ENCODE measurements at regions not wholly inside any gene's neighbourhood (a gene's known extent, or its start where the extent isn't known, plus 50 kb on each side); places are given as distances from the start of the nearest gene placed in this dataset.
"Not testable (repeated sequence)": the region's sequence is repeated elsewhere in the genome, so short reads cannot be mapped to it uniquely, and the experiment has no call there.

DNA sequence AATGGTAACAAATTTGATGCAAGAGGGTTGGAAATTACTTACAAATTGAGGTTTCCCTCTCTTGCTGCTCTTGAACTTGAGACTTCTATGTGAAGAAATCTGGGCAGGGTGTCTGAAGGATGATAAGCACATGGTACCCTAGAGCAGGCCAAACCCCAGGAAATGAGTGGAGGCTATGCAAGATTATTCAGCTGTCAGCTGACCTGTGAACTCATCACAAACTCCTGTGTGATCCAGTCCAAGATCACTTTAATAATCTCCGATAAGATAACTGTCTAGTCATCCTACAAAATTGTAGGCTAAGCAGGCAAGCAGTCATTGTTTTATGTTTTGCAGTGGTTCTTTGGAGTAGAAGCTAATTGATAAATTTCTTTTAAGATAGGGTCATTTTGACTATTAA, 213.1 kb downstream of the BTBD3 start:
- DNase-seq = no peak

DNA sequence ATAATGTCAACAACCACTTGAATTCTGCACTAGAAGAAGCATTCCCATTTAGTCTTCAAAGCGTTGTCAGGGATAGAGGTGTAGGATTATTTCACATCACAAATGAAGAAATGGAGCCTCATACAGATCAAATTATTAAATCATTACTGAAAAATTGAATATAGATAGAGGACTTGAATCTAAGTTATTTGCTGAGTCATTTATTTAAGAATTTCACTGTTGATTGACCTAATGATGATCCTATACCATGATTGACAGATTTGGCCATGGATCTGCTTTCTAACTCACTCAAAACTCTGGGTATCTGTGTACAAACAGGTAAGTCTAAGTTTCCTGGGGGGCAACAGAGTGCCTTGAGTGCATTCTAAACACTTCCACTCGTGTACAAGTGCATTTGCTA, 215.9 kb downstream of the BTBD3 start:
- DNase-seq = no peak

DNA sequence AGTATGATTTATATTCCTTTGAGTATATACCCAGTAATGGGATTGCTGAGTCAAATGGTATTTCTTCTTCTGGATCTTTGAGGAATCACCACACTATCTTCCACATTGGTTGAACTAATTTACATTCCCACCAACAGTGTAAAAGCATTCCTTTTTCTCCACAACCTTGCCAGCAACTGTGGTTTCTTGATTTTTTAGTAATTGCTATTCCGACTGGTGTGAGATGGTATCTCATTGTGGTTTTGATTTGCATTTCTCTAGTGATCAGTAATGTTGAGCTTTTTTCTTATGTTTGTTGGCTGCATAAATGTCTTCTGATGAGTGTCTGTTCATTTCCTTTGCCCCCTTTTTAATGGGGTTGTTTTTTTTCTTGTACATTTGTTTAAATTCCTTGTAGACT, 228.3 kb downstream of the BTBD3 start:
- not testable (repeated sequence) for DNase-seq

DNA sequence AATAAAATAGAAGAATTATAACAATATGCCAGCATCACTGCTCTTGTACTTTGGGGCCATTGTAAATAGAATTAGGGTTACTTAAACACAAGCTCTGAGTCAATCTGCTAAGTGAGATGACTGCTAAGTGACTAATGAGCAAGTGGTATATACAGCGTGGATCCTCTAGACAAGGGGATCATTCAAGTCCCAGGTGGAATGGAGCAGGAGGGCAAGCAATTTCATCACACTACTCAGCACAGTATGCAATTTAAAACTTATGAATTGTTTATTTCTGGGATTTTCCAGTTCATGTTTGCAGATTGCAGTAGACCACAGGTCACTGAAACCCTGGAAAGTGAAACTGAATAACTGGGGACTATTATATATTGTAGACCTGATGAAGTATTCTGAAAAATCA, 235.3 kb downstream of the BTBD3 start:
- no peak for DNase-seq

DNA sequence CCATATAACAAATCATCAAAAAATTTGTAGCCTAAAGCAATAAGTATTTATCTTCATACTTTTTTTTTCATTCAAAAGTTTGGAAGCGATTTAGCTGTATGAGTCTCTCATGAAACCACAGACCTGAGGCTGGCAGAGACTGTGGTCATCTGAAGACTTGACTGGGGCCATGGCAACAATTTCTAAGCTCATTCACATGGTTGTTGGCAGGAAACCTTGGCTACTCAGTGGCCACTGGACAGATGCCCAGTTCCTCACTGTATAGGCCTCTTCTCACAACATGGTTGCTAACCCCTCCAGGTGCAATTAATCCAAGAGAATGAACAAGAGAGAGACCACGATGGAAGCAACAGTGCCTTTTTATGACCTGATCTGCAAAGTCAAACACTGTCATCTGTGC, 235.9 kb downstream of the BTBD3 start:
- no peak for DNase-seq

DNA sequence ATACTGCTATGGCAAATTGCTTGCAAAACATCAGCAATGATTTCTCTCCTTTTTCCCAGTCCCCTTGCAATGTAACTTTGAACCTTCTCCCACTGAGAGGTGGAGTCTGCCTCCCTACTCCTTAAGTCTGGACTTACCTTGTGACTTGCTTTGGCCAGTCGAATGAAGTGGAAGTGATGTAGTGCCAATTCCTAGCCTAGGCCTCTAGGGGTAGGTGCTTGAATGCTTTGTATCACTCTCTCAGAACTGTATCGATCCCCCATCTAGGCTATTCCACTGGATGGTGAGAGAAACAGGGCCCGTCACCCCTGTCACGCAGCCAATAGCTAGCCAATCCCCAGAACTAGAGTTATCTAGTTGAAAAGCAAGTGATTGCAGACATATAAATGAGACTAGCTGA, 238.6 kb downstream of the BTBD3 start:
- no peak for DNase-seq

DNA sequence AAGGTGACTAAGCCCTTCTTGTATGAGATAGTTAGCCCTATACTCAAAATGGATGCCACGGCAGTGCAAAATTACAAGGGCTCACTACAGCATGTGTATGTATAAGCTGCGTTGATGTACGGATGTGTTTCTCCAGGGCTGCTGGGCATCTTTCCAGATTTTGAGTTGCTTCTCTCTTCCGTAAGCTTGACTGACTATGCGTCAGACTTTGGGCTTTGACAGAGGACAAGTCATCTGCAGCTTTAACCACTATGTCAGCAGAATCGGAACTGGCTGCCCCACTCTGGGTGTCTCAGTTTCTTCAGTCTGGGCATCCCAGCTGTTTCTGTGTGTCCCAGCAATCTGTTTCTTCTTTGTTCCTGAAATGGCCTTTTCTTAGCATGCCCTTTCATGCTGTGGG, 241.6 kb downstream of the BTBD3 start:
- DNase-seq = no peak

DNA sequence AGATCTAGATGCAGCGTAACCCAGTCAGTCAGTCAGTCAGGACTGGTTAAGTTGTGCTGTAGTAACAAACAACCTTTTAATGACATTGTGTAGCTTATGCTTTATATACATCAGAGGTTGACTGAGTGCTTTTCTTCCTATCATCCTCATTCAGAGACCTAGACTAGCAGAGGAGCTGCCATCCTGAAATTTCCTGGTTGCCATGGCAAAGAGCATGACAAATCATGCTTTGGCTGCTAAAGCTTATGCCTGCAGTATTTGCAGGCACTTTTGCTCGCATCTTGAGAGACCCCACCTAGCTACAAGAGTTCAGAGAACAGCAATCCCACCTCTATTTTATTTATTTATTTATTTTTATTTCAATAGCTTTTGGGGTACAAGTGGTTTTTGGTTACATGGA, 244.0 kb downstream of the BTBD3 start:
- DNase-seq = no peak

DNA sequence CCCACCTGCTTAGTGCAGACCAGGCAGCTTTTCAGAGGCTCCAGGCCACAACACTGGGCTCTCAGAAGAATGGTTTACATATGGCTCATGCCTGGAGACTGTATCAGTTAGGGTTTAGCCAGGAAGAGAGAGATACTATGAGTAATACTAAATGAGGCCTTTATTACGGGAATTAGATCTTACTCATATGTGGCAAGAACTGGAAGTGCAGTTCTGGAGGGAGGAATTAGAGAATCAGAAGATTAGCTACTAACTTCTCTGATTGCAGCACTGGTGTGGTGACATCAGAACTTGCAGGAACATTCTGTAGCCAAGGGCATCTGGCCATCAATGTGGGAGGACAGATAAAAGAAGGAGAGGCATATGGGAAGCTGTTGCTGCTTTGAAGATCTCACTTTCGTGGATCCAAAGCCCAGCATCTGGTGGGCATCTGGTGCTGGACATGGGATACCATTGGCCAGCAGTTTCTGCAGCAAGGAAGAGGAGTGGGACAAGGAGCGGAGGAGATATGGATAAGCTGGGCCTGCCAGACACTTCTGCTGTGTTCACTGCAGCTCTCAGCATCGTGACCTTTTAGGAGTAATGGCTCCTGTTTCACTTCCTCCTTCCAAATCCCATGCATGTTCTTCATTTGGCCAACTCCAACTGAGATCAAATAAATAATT, 248.5 kb downstream of the BTBD3 start:
- no peak for DNase-seq

DNA sequence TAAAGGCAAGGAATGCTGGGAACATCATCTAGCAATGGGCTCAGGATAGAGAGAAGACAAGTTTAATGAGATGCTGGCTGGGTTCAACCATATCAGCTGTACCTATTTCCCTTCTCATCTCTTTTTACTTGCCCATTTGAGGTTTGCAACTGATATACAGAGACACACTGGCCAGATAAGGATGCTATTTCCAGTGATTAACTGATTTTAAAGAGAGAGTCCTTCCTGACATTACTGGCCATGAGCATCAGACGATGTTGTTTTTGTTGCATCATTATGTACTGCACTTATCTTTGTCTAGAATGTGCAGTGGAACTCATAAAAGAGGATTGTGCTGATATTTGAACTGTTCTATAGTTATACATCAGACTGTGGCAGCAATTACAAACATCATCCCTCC, 252.7 kb downstream of the BTBD3 start:
- DNase-seq = no peak

DNA sequence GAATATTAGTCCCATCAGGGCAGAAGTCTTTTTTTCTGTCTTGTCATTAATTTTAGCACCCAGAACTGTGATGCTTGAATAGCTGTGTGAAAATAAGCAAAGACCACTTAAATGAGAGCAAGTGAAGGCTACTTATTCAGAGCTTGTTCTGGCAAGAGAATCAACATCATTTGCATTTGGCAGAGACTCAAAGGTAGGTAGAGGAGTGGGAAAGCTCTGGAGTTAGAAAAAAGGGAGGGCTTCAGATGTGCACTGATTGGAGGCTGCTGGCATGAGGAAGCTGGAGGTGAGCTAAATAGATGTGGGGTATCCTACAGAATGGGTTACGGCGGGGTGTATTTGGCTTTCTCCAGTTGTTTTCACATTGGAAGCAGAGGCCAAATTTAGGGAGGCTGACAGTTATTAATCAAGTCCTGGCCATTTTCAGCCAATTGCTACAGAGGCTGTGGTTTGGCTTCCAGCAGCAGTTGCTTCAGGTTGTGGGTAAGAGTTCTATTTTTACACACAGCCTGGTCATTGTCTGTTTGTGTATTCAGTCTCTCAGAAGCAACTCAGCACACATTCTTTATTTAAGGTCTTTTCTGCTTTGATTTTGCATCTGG, 254.3 kb downstream of the BTBD3 start:
- DNase-seq = no peak

DNA sequence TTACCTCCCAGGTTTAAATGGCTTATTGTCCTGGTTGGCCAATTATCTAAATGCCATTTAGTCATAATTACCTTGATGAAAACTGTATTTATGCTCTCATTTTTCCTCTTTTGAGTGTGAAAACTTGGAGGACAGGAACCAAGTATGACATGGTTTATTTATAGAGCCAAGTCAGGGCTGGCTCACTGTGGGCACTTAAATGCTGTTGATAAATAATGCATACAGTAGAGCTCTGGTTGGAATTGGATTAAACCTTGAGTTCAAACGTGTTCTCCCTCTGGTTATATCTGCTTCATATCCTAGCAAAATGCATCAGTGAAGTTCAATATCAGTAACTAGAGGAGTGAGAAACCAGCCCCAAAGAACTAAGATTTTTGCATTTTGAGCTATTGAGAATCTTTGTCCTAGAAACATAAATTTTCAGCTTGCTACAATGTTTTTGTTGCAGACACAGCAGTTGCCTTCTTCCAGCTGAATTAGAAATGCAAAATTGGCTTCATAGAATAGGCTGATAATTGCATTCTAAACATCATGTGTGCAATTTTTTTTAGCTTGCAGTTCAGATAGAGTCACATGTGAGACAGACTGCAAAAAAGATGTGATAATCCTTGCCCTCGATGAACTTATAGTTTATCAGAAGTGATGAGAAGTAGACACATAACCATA, 255.8 kb downstream of the BTBD3 start:
- no peak for DNase-seq

DNA sequence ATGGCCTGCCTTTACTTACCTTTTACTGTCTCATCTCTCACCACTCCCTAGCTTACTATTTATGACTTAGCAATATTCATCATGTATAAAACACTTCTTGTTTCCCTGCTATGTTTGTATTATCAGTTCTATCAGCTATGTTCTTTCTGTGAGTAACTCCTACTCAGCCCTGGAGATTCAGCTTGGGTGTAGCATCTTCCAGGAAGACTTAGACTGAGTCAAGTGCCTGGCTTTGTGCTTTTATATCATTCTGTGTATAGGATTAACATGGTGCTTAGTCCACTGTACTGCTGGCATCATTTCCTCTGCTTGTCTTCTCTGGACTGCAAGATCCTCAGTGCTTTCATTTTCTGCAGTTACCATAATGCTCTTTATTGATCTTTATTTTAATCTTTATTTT, 257.8 kb downstream of the BTBD3 start:
- no peak for DNase-seq

DNA sequence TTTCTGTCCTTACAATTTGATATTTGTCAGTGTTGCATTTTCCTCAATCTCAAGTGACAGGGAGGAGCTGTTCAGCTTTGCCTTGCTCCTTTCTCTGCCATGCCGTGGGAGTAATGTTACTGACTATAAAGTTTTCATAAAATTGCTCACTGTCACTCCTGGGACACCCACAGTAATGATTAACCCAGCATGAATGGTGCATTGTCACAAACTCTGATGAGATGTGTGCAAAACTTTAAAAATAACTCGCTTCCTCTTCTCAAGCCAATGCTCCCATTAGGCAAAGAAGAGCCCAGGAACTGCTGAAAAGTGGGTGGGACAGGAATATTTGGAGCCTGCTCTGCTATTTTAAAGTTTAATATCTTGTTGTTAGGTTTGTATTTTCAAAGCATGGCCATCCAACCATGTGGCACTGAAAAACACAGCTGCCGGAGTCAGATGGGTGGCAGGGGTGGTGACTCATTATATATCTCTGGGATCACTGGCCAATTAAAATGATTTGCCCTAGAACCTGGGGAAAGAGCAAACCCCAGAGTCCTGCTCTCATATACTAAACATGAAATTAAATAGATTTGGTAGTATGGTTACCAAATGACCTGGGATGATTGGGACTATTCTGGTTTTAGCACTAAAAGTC, 260.1 kb downstream of the BTBD3 start:
- DNase-seq = no peak

DNA sequence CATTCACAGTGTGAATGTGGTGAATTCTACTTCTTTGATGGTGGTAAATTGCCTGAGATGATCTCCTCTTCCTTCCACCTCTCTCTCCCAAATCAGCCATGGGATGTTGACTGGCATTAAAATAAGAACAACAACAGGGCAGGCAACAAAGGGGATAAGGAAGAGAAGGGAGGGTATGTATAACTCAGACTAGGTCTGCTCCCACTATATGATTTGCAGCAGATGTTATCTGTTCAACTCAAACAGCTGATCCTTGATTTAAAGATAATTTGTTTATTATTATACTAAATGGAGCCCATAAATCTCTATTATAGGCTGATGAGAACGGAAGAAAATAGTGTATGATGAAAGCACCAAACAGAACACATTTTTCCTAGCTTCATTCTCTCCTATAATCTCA, 262.0 kb downstream of the BTBD3 start:
- no peak for DNase-seq

DNA sequence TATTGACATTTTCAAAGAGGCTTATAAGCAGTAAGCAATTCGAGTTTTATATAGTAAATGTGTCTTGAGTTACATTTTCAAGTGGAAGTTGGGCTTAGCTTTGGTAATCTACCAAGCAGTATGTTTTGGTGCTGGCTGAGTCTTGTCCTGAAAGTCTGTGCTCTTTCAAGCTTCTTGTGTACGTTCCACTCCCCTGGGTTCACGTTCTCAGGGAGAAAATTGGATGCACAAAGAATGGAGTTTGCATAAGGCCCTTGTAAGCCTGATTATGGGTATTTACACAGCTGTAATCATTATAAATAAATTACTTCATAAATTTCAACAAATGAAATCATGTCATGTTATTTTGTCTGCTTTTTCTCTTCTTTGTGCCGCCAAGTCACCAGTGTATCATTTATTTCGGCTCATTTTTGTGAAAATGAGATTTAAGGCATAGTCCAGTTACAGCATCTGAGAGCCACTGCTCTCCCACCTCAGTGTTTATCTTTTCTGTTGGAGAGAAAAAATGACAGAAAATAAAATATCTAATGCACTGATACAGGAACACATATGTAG, 262.5 kb downstream of the BTBD3 start:
- DNase-seq = no peak

DNA sequence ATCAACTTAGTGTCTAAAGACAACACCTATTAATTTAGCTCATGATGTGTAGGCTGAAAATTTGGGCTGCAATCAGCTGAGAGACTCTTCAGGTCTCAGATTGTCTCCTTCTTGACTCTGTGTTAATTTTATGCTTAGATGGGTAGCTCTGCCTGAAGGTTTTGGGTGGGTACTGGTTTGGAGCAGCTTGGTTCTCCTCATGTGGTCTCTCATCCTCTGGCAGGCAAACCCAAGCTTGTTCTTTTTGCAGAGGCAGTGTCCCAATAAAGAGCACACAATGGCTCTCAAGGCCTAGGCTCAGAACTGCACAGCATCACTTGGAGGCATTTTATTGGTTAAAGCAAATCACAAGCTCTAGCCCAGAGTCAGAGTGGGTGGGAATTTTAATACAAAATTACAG, 280.6 kb downstream of the BTBD3 start:
- DNase-seq = no peak

DNA sequence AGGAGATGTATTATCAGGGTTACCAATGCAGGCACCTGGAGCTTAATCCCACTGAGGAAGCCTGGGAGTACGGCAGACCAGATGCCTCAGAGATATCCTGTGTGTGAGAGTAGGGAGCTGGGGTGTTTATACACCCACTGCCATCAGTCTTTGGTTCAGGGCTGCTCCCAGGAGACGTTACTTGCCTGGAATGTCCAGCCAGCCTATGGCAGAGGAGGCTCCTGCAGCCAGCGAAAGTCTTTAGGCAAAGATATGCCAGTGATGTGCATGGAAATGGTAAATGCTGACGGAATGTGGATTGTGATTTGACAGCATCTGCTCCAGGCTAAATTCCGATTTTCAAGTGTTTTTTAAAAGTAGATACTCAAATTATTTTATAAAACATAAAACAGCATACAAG, 282.0 kb downstream of the BTBD3 start:
- no peak for DNase-seq

DNA sequence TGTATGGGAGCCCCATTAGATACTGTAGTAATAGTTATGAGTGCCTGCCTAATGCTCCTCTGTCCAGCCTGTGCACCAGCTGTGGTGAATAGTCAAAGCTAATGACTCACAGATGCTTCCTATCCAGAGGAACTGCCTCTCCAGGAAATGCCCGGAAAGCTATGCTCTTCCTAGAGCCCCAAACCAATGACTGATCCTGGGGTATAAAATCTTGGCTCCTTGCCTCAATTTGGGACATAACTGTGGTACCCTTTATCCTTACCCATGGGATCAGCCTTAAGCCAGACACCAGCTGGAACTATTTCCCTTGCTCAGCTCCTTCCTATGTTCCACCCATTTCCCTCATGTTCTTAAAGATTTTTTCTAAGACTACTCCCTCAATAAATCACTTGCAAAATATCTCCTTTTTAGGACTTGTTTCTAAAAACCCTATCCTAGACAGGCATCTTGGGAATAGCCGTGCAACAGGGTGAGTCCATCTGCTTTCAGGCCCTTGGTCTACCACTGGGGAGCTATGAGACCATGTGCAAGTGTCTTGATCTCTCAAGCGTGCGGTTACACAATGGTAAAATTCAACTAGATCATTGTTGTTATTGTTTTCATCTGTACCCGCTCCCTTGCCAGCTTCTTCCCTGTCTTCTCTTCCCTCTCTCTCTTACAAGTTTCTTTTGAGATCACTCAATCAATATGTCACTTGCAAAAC, 283.7 kb downstream of the BTBD3 start:
- DNase-seq = peak; percentile 28

DNA sequence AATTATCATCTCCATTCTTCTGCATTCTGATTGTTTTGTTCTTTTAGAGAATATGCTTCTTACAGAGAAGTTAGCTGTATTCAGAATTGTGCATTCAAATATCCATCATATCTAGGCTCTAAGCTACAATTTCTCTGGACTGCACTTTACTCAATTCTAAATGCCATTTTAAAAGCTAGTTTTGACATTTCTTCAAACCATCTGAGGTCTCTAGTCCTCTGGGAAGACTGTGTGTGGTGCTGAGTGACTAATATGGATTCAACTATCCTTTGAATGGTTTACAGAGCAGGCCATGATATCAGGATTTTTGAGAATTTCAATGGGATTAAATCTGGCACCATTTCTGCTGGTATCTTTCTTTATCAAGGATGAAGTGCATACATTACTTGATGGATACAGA, 285.7 kb downstream of the BTBD3 start:
- DNase-seq = no peak

DNA sequence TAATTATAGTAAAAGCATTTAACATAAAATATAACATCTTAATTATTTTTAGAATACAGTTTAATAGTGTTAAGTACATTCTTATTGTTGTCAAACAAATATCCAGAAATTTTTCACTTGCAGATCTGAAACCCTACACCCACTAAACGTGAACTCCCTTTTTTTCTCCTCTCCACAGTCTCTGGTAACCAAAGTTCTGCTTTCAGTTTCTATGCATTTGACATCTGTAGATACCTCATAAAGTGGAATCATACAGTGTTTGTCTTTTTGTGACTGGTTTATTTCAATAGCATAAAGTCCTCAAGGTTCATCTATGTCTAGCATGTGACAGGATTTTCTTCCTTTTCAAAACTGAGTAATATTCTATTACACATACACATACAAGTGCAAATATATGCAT, 286.3 kb downstream of the BTBD3 start:
- no peak for DNase-seq

DNA sequence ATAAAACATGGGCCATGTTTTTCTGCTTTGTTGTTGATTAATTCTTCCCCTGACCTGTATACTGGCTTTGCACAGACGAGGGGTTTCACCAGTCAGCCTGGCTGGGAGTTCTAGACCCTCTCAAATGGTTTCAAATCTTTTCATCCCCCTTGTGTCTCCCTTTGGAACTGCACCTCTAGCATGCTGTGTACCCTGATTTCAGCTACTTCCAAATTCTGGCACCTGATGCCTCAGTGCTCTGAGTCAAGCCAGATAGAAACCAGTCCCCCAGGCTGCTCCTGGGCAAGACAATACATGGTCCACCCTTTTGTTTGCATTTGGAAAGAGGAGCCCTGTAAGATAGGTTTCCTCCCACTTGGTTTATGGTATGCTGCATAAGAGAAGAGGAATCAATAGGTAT, 290.2 kb downstream of the BTBD3 start:
- DNase-seq = peak; percentile 62

DNA sequence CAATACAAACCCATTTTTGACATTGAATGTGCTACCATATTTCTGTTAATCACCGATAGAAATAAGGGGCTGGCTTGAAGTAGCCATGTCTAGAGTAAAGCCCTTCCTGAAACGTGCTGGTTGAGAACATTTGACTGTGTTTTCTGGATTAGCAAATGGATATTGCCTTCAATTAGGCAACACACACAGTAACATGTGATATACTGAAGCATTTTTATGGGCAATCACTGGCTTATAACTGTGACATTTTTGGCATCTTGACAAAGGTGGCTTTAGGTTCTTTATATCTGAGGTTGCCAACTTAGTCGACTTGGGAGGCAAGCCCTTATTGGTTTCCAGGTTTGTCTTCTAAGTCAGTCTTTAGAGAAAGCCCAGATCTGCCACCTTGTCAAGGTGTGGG, 292.9 kb downstream of the BTBD3 start:
- no peak for DNase-seq

All from dermis blood vessel endothelial cell (primary cell).